ENCODE measurements at regions not wholly inside any gene's neighbourhood (a gene's known extent, or its start where the extent isn't known, plus 50 kb on each side); places are given as distances from the start of the nearest gene placed in this dataset.

- TF ChIP-seq CTCF (IDR thresholded peaks at IDR 0.05) = no peak
- no peak for TF ChIP-seq EP300 (IDR thresholded peaks at IDR 0.05; ENCODE audit: borderline replicate concordance in 1 of 2, low read depth in 1 of 2, low read length in 1 of 2)
- TF ChIP-seq NFIC (IDR thresholded peaks at IDR 0.05; ENCODE audit: borderline replicate concordance) = no peak
- no peak for TF ChIP-seq GABPA (IDR thresholded peaks at IDR 0.05; ENCODE audit: low read depth)
- no peak for TF ChIP-seq USF2 (IDR thresholded peaks at IDR 0.05; ENCODE audit: borderline replicate concordance, low read depth, low read length)
- no peak for TF ChIP-seq SMC3 (IDR thresholded peaks at IDR 0.05; ENCODE audit: low read depth, low read length)
- TF ChIP-seq TAF1 (IDR thresholded peaks at IDR 0.05; ENCODE audit: borderline replicate concordance, low read depth, low read length) = no peak
- TF ChIP-seq MAX (IDR thresholded peaks at IDR 0.05; ENCODE audit: low read depth) = no peak
- TF ChIP-seq EZH2phosphoT487 (IDR thresholded peaks at IDR 0.05; ENCODE audit: borderline replicate concordance, low read depth) = no peak
- TF ChIP-seq TEAD4 (IDR thresholded peaks at IDR 0.05; ENCODE audit: borderline replicate concordance, insufficient read depth) = no peak
- no peak for TF ChIP-seq ELF1 (IDR thresholded peaks at IDR 0.05)
- TF ChIP-seq YY1 (IDR thresholded peaks at IDR 0.05; ENCODE audit: low read depth) = no peak
These were observed 596.8 kb upstream of the CNTN5 start for GRCh38 chr11:98423933-98424332.

Data from SK-N-SH (cell line).